ENCODE measurements at regions not wholly inside any gene's neighbourhood (a gene's known extent, or its start where the extent isn't known, plus 50 kb on each side); places are given as distances from the start of the nearest gene placed in this dataset.

- TF ChIP-seq, protein P1, sequence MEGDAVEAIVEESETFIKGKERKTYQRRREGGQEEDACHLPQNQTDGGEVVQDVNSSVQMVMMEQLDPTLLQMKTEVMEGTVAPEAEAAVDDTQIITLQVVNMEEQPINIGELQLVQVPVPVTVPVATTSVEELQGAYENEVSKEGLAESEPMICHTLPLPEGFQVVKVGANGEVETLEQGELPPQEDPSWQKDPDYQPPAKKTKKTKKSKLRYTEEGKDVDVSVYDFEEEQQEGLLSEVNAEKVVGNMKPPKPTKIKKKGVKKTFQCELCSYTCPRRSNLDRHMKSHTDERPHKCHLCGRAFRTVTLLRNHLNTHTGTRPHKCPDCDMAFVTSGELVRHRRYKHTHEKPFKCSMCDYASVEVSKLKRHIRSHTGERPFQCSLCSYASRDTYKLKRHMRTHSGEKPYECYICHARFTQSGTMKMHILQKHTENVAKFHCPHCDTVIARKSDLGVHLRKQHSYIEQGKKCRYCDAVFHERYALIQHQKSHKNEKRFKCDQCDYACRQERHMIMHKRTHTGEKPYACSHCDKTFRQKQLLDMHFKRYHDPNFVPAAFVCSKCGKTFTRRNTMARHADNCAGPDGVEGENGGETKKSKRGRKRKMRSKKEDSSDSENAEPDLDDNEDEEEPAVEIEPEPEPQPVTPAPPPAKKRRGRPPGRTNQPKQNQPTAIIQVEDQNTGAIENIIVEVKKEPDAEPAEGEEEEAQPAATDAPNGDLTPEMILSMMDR (IDR thresholded peaks at IDR 0.05): no peak
- no peak for TF ChIP-seq EZH2phosphoT487 (IDR thresholded peaks at IDR 0.05; ENCODE audit: borderline replicate concordance, low read depth)
- TF ChIP-seq MXI1 (IDR thresholded peaks at IDR 0.05; ENCODE audit: low read depth, low read length): no peak
- no peak for TF ChIP-seq NFIC (IDR thresholded peaks at IDR 0.05; ENCODE audit: borderline replicate concordance)
- no peak for TF ChIP-seq TAF1 (IDR thresholded peaks at IDR 0.05; ENCODE audit: borderline replicate concordance, low read depth, low read length)
- TF ChIP-seq NRF1 (IDR thresholded peaks at IDR 0.05; ENCODE audit: low read depth, low read length): no peak
- no peak for TF ChIP-seq EP300 (IDR thresholded peaks at IDR 0.05; ENCODE audit: borderline replicate concordance in 1 of 2, low read depth in 1 of 2, low read length in 1 of 2)
- no peak for TF ChIP-seq RFX5 (IDR thresholded peaks at IDR 0.05; ENCODE audit: low read length)
- no peak for TF ChIP-seq YY1 (IDR thresholded peaks at IDR 0.05; ENCODE audit: low read depth)
- no peak for TF ChIP-seq JUND (IDR thresholded peaks at IDR 0.05)
- TF ChIP-seq CHD2 (IDR thresholded peaks at IDR 0.05; ENCODE audit: low read length, partially characterized antibody): no peak
- no peak for TF ChIP-seq FOXJ3 (CRISPR knock-in tag; IDR thresholded peaks at IDR 0.05)
- TF ChIP-seq RAD21 (IDR thresholded peaks at IDR 0.05; ENCODE audit: low read length): no peak
These were observed 453.3 kb downstream of the GABRG2 start for GRCh38 chr5:162520878-162521277.

Data from SK-N-SH (cell line).